T-cell (primary cell): ENCODE measurements at regions not wholly inside any gene's neighbourhood (a gene's known extent, or its start where the extent isn't known, plus 50 kb on each side); places are given as distances from the start of the nearest gene placed in this dataset.

Experiments used
- ATAC-seq, 4 experiments: fragments of 200-7000 bp in 3 of 4; fragments of 150-1000 bp in 1 of 4; cut with Tn5 transposase; replicated peaks in 1 of 4; 1 replicate in 3 of 4; 2 replicates in 1 of 4; pipeline ENCODE4 v1.10.0; 2021; ENCODE audit warnings: moderate library complexity in 3 of 4, mild to moderate bottlenecking in 2 of 4, moderate number of reproducible peaks in 1 of 4
- CTCF ChIA-PET, 2 donors: fragments of 300-600 bp; sonication (Branson Sonifier 250); formaldehyde crosslinking; loops; one replicate each; lab custom pipeline; 2022; ENCODE audit warnings: antibody characterized with exemption in 2 of 2; lab: Charles Lee
- POLR2A ChIA-PET, 2 donors: fragments of 300-600 bp; sonication (Branson Sonifier 250); formaldehyde crosslinking; loops; one replicate each; lab custom pipeline; 2022; ENCODE audit warnings: antibody characterized with exemption in 2 of 2; lab: Charles Lee
- DNase-seq, 35 experiments: peaks; one replicate each; pipeline versions ENCODE4 v3.0.0 to v3.0.0-alpha.2; 2013 to 2023
- H3K27ac ChIP-seq: one replicate; pipeline ENCODE4 v1.5.1; 2013; ENCODE audit warnings: low read length
- H3K27me3 ChIP-seq, 2 experiments: replicated peaks in 1 of 2; 1 replicate in 1 of 2; 2 replicates in 1 of 2; pipeline versions ENCODE4 v1.6.1 to v1.7.0; 2013; ENCODE audit warnings: low read length in 1 of 2, mixed read lengths in 1 of 2; ENCODE audit not compliant: control insufficient read depth in 2 of 2, insufficient read depth in 2 of 2; ENCODE audit errors: extremely low read depth in 1 of 2
- H3K36me3 ChIP-seq, 2 donors: 1 replicate in 1 of 2; 2 replicates in 1 of 2; pipeline versions ENCODE4 v1.6.1 to v1.7.0; 2013; ENCODE audit warnings: low read length in 1 of 2; ENCODE audit not compliant: control insufficient read depth in 2 of 2, insufficient read depth in 1 of 2; ENCODE audit errors: extremely low read depth in 1 of 2
- H3K4me1 ChIP-seq, 2 experiments: 1 replicate in 1 of 2; 2 replicates in 1 of 2; pipeline versions ENCODE4 v1.6.1 to v1.7.0; 2013; ENCODE audit warnings: low read length in 2 of 2, mixed read lengths in 1 of 2; ENCODE audit not compliant: insufficient read depth in 2 of 2, control insufficient read depth in 1 of 2; ENCODE audit errors: extremely low read depth in 1 of 2
- H3K4me3 ChIP-seq, 2 donors: 1 replicate in 1 of 2; 2 replicates in 1 of 2; pipeline versions ENCODE4 v1.5.1 to v1.7.0; 2013; ENCODE audit warnings: mild to moderate bottlenecking in 2 of 2, low read length in 1 of 2, moderate library complexity in 1 of 2; ENCODE audit not compliant: control insufficient read depth in 1 of 2; ENCODE audit errors: extremely low read depth in 1 of 2
- H3K9me3 ChIP-seq: 2 replicates; pipeline ENCODE4 v1.7.0; 2013
- H3K27ac Mint-ChIP-seq, 2 donors: one replicate each; pipeline ENCODE4 v1.8.0; 2020 to 2021; ENCODE audit warnings: mild to moderate bottlenecking in 2 of 2, mixed read lengths in 2 of 2
- H3K27me3 Mint-ChIP-seq, 2 donors: one replicate each; pipeline ENCODE4 v1.8.0; 2021 to 2022; ENCODE audit warnings: mixed read lengths in 2 of 2
- H3K36me3 Mint-ChIP-seq: one replicate; pipeline ENCODE4 v1.8.0; 2021; ENCODE audit warnings: mixed read lengths
- H3K4me1 Mint-ChIP-seq, 3 donors: one replicate each; pipeline ENCODE4 v1.8.0; 2020 to 2022; ENCODE audit warnings: mixed read lengths in 3 of 3, mild to moderate bottlenecking in 1 of 3
- H3K4me3 Mint-ChIP-seq, 3 donors: one replicate each; pipeline ENCODE4 v1.8.0; 2020 to 2022; ENCODE audit warnings: mild to moderate bottlenecking in 3 of 3, mixed read lengths in 3 of 3, moderate library complexity in 3 of 3
- H3K9me3 Mint-ChIP-seq, 3 donors: one replicate each; pipeline ENCODE4 v1.8.0; 2020 to 2022; ENCODE audit warnings: mixed read lengths in 3 of 3
- WGBS: methylation state at CpG from one replicate; pipeline ENCODE4 v1.1.5; 2013; ENCODE audit warnings: missing lambda C conversion rate; ENCODE audit not compliant: insufficient coverage; 5-methylcytosine and 5-hydroxymethylcytosine counted together

DNA sequence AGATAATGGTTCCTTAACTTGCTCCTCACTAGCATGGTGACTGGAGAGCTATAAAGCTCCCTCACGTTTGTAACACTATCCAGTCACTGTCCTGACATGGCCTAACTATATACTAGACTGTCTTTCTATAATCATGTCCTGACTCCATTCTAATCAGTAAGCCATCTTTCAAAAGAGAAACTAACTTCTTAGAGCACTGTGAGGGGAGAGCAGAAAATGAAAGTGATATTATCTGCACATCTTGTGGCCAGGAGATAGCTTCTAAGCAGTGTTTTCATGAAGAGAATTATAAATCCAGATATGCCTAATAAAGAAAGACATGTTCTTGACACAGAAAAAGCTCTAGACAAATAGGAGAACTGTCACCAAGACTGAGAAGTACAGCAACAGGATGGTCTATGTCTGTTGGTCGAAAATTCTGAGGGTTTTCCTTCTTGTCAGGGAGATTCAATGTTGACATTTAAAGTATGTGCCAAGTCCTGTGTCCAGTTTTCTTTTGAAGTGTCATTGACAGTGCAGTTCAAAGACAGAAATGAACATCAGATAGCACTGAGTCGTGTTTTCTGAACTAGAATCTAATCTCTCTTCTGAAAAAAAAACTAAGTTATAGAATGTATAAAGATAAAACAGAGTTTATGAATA is 230.6 kb upstream of the PEX5L start:
- Mint-ChIP-seq H3K4me3 (peak overlapping the region in 1 of 3 donors; percentile 7), H3K27me3 (no peaks in the 10 kb centered on the region), H3K4me1 (peaks cover 0 to 10% (median 3%) of the 10 kb centered on the region in 3 donors), H3K36me3 (no peaks in the 10 kb centered on the region), H3K27ac (peak overlapping the region; percentile 4 to 64), H3K9me3 (peaks cover 5 to 11% (median 6%) of the 10 kb centered on the region in 3 donors)
- Histone ChIP-seq H3K27ac (no peak overlapping the region), H3K36me3 (no peaks in the 10 kb centered on the region), H3K27me3 (no peaks in the 10 kb centered on the region), H3K9me3 (no peaks in the 10 kb centered on the region), H3K4me3 (no peak overlapping the region), H3K4me1 (no peaks in the 10 kb centered on the region)
- WGBS, result 33% methylated on average over 1 of the region's 3 CpGs
- POLR2A ChIA-PET, result no interaction called here
- peak in 1 of 35 experiments; percentile 8 for DNase-seq
- CTCF ChIA-PET, result interaction anchor here in 1 of 2 donors (0.8 kb wide), 1 partner anchor 10 kb away, joined by 3 read pairs; no protein-coding TSS in a partner anchor
- peak in 2 of 4 experiments; percentile 27 to 45 for ATAC-seq

DNA sequence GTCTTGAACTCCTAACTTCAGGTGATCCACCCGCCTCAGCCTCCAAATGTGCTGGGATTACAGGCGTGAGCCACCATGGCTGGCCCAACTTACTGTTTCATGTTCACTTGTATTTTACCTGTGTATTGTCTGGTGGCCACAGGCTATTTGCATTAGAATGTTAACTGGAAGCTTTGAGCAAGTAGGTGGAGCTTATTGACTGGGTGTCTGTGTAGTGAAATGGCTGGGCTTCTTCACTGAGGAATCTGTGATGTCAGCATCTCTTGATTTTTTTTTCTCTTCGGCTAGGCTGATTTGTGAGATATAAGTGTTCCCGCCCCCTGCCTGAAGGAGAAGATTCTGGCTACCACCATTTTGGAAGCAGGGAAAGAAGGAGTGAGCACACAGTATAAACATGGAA is 237.8 kb upstream of the PEX5L start:
- H3K4me3 ChIP-seq, result no peak overlapping the region
- ChIA-PET CTCF (no interaction called here), POLR2A (no interaction called here)
- H3K36me3 ChIP-seq, result no peaks in the 10 kb centered on the region
- Mint-ChIP-seq H3K27me3 (peaks cover 0 to 4% of the 10 kb centered on the region in 2 donors), H3K27ac (no peak overlapping the region), H3K9me3 (peaks cover 3 to 14% (median 8%) of the 10 kb centered on the region in 3 donors), H3K4me3 (no peak overlapping the region), H3K36me3 (no peaks in the 10 kb centered on the region), H3K4me1 (no peaks in the 10 kb centered on the region)
- no peaks in the 10 kb centered on the region for H3K9me3 ChIP-seq
- no peak overlapping the region for H3K27ac ChIP-seq
- ATAC-seq (no peak), DNase-seq (no peak)
- no peaks in the 10 kb centered on the region for H3K4me1 ChIP-seq
- WGBS, result 91% methylated on average over 2 of the region's 4 CpGs
- no peaks in the 10 kb centered on the region for H3K27me3 ChIP-seq

DNA sequence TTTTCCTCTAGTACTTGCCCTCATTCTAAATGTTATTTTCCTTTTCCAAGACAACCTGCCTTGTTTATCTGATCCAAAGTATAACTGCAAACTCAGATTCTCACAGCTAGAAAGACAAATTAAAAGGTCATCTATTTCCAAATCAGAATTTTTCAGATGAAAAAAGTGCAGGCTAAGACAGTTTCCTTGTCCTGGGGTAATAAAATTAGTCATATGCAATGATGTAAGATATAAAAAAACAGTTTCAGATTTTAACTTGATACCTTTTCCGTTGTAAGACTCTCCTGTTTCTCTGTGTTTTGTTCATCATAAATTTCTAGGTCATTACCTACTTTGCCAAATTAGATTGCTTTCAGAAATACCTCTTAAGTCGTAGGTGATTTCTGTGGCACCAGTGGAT is 238.4 kb upstream of the PEX5L start:
- Mint-ChIP-seq H3K27me3 (peaks cover 0 to 4% of the 10 kb centered on the region in 2 donors), H3K27ac (no peak overlapping the region), H3K36me3 (no peaks in the 10 kb centered on the region), H3K4me1 (no peaks in the 10 kb centered on the region), H3K9me3 (peaks cover 3 to 14% (median 3%) of the 10 kb centered on the region in 3 donors), H3K4me3 (no peak overlapping the region)
- POLR2A ChIA-PET, result no interaction called here
- no peaks in the 10 kb centered on the region for H3K4me1 ChIP-seq
- H3K9me3 ChIP-seq, result no peaks in the 10 kb centered on the region
- CTCF ChIA-PET, result no interaction called here
- no peaks in the 10 kb centered on the region for H3K36me3 ChIP-seq
- WGBS, result no CpG with 5 or more reads among the region's 2 CpGs
- no peaks in the 10 kb centered on the region for H3K27me3 ChIP-seq
- no peak overlapping the region for H3K4me3 ChIP-seq
- ATAC-seq (no peak), DNase-seq (no peak)
- H3K27ac ChIP-seq, result no peak overlapping the region

DNA sequence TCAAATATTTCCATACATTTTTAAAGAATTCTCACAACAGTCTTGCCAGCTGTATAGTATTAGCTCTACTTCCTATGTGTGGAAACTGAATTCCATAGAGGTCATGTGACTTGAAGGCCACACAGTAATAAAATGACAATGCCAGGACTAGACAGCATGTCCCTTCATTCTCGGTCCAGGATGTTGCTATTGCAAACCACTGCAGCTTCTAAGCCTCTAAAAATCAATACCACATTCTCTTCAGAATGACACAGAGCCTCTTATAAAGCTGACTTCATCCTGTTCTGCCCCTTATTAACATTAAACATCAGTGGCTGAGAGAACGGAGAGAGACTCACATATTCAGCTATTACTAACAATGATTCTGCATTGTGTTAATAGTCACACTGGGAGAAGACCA is 240.3 kb upstream of the PEX5L start:
- ChIA-PET POLR2A (no interaction called here), CTCF (interaction anchor here in 1 of 2 donors (0.8 kb wide), 1 partner anchor 9 kb away, joined by 3 read pairs; no protein-coding TSS in a partner anchor)
- peaks cover 0 to 4% of the 10 kb centered on the region in 2 donors for H3K27me3 Mint-ChIP-seq
- no peaks in the 10 kb centered on the region for H3K4me1 ChIP-seq
- H3K27ac ChIP-seq, result no peak overlapping the region
- H3K4me3 ChIP-seq, result no peak overlapping the region
- no peak overlapping the region for H3K4me3 Mint-ChIP-seq
- no peak overlapping the region for H3K27ac Mint-ChIP-seq
- DNase-seq (no peak), ATAC-seq (no peak)
- H3K36me3 ChIP-seq, result no peaks in the 10 kb centered on the region
- H3K27me3 ChIP-seq, result no peaks in the 10 kb centered on the region
- H3K9me3 ChIP-seq, result no peaks in the 10 kb centered on the region
- H3K36me3 Mint-ChIP-seq, result no peaks in the 10 kb centered on the region
- peaks cover 3 to 11% (median 3%) of the 10 kb centered on the region in 3 donors for H3K9me3 Mint-ChIP-seq
- H3K4me1 Mint-ChIP-seq, result no peaks in the 10 kb centered on the region
- 67% methylated on average over 1 of the region's 2 CpGs for WGBS

DNA sequence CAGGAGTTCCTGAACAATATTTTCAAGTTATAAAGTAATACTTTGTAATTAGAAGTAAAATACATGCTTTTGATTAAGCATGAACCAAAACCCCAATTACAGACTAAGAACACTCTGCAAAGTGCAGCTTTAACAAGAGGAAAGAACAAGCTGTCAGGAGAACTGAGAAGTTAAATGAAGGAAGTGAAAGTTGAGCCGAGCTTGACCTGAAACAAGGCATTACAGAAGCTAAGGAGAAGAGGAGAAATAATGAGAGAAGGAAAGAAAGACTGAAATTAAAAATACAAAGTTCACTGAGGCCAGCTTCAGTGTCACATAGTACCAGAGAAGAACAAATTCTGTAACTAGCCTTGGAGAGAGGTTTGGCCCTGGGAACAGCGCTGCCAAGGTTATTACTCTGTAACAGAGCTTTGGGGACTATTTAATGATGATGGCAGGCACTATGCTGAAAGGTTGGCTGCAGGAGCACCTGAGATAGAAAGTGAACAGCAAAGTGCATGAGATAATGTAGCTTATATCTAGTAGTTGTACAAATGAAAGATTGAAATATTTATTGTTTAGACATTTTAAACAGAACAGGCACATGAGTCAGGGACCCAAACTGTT is 241.9 kb upstream of the PEX5L start:
- H3K36me3 Mint-ChIP-seq, result no peaks in the 10 kb centered on the region
- WGBS, result 67% methylated on average over 2 of the region's 2 CpGs
- H3K27ac Mint-ChIP-seq, result no peak overlapping the region
- ATAC-seq (no peak), DNase-seq (no peak)
- H3K9me3 ChIP-seq, result no peaks in the 10 kb centered on the region
- no peaks in the 10 kb centered on the region for H3K27me3 ChIP-seq
- POLR2A ChIA-PET, result no interaction called here
- CTCF ChIA-PET, result no interaction called here
- H3K27me3 Mint-ChIP-seq, result peaks cover 0 to 4% of the 10 kb centered on the region in 2 donors
- no peaks in the 10 kb centered on the region for H3K36me3 ChIP-seq
- H3K4me3 ChIP-seq, result no peak overlapping the region
- H3K9me3 Mint-ChIP-seq, result peaks cover 0 to 10% (median 3%) of the 10 kb centered on the region in 3 donors
- H3K4me1 ChIP-seq, result no peaks in the 10 kb centered on the region
- H3K4me1 Mint-ChIP-seq, result no peaks in the 10 kb centered on the region
- no peak overlapping the region for H3K27ac ChIP-seq
- H3K4me3 Mint-ChIP-seq, result no peak overlapping the region

DNA sequence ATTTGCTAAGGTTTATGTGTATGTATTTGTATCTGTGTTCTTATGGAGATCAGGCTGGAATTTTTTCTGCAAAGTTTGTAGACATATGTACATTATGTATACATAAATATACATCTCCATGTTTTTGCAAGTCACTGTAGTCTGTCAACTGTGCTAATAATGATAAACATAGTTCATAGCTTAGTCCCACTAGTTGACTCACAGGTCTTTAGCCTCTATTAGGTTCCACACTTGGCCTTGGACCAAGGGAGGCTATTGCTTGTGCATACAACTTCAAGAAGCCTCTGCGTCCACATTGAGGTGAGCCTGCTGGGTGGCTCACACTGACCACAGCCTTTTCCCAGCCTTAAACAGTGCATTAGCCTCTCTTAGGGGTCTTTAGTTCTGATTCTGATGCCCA is 243.8 kb upstream of the PEX5L start:
- H3K27me3 Mint-ChIP-seq, result peaks cover 0 to 4% of the 10 kb centered on the region in 2 donors
- no peak for ATAC-seq
- CTCF ChIA-PET, result no interaction called here

More for the DNA sequence above, 243.8 kb upstream of the PEX5L start:
- no peak for DNase-seq
- Histone ChIP-seq H3K9me3 (no peaks in the 10 kb centered on the region), H3K36me3 (no peaks in the 10 kb centered on the region), H3K4me3 (no peak overlapping the region), H3K27me3 (no peaks in the 10 kb centered on the region), H3K4me1 (no peaks in the 10 kb centered on the region), H3K27ac (no peak overlapping the region)
- Mint-ChIP-seq H3K9me3 (peaks cover 0 to 10% (median 0%) of the 10 kb centered on the region in 3 donors), H3K27ac (no peak overlapping the region), H3K36me3 (no peaks in the 10 kb centered on the region), H3K4me3 (no peak overlapping the region), H3K4me1 (no peaks in the 10 kb centered on the region)
- POLR2A ChIA-PET, result no interaction called here
- no CpG with 5 or more reads among the region's 1 CpG for WGBS
